ENCODE measurements at regions not wholly inside any gene's neighbourhood (a gene's known extent, or its start where the extent isn't known, plus 50 kb on each side); places are given as distances from the start of the nearest gene placed in this dataset.

GRCh38 chr11:81986556-81987161 is 747.0 kb downstream of the FAM181B start:
- TF ChIP-seq TAF1 (IDR thresholded peaks at IDR 0.05; ENCODE audit: low read depth) (no peak), CREB1 (IDR thresholded peaks at IDR 0.05; ENCODE audit: low read depth) (no peak), EP300 (IDR thresholded peaks at IDR 0.05; ENCODE audit: borderline replicate concordance) (no peak), YY1 (IDR thresholded peaks at IDR 0.05; ENCODE audit: low read depth) (no peak), EGR1 (IDR thresholded peaks at IDR 0.05) (no peak), RAD21 (IDR thresholded peaks at IDR 0.05; ENCODE audit: low read depth) (no peak), NFIC (IDR thresholded peaks at IDR 0.05) (no peak), REST (IDR thresholded peaks at IDR 0.05; ENCODE audit: low read depth) (no peak), CEBPB (IDR thresholded peaks at IDR 0.05) (no peak)
- TF ChIP-seq, protein P1, sequence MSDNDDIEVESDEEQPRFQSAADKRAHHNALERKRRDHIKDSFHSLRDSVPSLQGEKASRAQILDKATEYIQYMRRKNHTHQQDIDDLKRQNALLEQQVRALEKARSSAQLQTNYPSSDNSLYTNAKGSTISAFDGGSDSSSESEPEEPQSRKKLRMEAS (IDR thresholded peaks at IDR 0.05) = no peak

Data from Ishikawa (cell line).